Glutamatergic neuron (in vitro differentiated cells): ENCODE measurements at regions not wholly inside any gene's neighbourhood (a gene's known extent, or its start where the extent isn't known, plus 50 kb on each side); places are given as distances from the start of the nearest gene placed in this dataset.

Experiments used
- DNase-seq: peaks from one replicate; pipeline ENCODE4 v3.0.0; 2022
- H3K27ac Mint-ChIP-seq: one replicate; pipeline ENCODE4 v1.8.0; 2020; ENCODE audit warnings: mild to moderate bottlenecking, mixed read lengths, inconsistent platforms; ENCODE audit not compliant: unreplicated experiment
- H3K27me3 Mint-ChIP-seq: one replicate; pipeline ENCODE4 v1.8.0; 2020; ENCODE audit warnings: mild to moderate bottlenecking, moderate library complexity, mixed read lengths, inconsistent platforms; ENCODE audit not compliant: unreplicated experiment
- H3K36me3 Mint-ChIP-seq: one replicate; pipeline ENCODE4 v1.8.0; 2020; ENCODE audit warnings: mild to moderate bottlenecking, mixed read lengths, inconsistent platforms; ENCODE audit not compliant: unreplicated experiment
- H3K4me1 Mint-ChIP-seq: one replicate; pipeline ENCODE4 v1.8.0; 2020; ENCODE audit warnings: mild to moderate bottlenecking, low read depth, mixed read lengths, inconsistent platforms; ENCODE audit not compliant: unreplicated experiment
- H3K4me3 Mint-ChIP-seq: one replicate; pipeline ENCODE4 v1.8.0; 2020; ENCODE audit warnings: mild to moderate bottlenecking, mixed read lengths, inconsistent platforms; ENCODE audit not compliant: unreplicated experiment
- H3K9me3 Mint-ChIP-seq: one replicate; pipeline ENCODE4 v1.8.0; 2020; ENCODE audit warnings: mild to moderate bottlenecking, moderate library complexity, mixed read lengths, inconsistent platforms; ENCODE audit not compliant: unreplicated experiment
- TF ChIP-seq, protein P1 (sequence below): fragments of 200-600 bp; sonication (generic); IDR thresholded peaks from one replicate; pipeline ENCODE4 v1.5.0; 2021; ENCODE audit not compliant: partially characterized antibody, unreplicated experiment

DNA sequence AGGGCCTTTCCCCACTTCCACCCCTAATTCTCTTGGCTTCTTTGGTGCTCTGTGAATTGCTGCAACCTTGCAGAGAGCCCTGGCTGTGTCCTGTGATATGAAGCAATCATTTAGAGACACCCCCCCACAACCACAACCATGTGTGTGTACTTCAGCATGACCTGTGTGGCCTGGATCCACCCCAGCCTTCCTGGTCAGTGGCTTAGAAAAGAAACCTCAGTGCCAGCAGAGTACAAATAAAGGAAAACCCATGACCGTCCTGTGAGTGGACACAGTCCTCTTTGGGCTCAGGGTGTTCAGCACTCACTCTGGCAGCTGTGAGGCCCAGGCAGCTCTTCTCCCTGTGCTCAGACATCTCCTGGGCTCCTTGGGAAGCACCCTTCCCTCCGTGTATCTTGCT, 206.6 kb upstream of the DIO3 start:
- TF ChIP-seq, protein P1, sequence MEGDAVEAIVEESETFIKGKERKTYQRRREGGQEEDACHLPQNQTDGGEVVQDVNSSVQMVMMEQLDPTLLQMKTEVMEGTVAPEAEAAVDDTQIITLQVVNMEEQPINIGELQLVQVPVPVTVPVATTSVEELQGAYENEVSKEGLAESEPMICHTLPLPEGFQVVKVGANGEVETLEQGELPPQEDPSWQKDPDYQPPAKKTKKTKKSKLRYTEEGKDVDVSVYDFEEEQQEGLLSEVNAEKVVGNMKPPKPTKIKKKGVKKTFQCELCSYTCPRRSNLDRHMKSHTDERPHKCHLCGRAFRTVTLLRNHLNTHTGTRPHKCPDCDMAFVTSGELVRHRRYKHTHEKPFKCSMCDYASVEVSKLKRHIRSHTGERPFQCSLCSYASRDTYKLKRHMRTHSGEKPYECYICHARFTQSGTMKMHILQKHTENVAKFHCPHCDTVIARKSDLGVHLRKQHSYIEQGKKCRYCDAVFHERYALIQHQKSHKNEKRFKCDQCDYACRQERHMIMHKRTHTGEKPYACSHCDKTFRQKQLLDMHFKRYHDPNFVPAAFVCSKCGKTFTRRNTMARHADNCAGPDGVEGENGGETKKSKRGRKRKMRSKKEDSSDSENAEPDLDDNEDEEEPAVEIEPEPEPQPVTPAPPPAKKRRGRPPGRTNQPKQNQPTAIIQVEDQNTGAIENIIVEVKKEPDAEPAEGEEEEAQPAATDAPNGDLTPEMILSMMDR = no peak
- peaks cover 6% of the 10 kb centered on the region for H3K27me3 Mint-ChIP-seq
- no peak for DNase-seq
- no peak overlapping the region for H3K27ac Mint-ChIP-seq
- H3K4me1 Mint-ChIP-seq = no peaks in the 10 kb centered on the region
- no peak overlapping the region for H3K4me3 Mint-ChIP-seq
- H3K36me3 Mint-ChIP-seq = peaks cover 14% of the 10 kb centered on the region
- peaks cover 1% of the 10 kb centered on the region for H3K9me3 Mint-ChIP-seq

DNA sequence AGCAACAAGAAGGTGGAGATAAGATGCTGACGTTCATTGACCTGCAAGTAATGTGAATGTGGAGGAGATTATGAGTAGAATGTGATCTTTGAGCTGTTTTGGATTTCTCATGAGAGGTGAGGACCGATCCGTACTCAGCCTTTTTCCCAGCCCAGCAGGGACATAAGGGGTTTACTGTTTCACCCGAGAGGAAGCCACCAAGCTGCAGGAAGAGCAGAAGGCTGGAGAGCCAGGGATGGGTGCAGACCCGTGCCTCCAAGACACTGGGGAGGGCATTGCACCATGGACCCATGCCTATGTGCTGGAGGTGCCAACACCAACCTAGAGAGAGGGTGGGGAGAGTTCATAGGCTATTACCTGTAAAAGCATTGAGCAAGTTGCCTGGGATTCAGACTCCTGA, 206.0 kb upstream of the DIO3 start:
- Mint-ChIP-seq H3K4me3 (no peak overlapping the region), H3K4me1 (no peaks in the 10 kb centered on the region), H3K9me3 (peaks cover 1% of the 10 kb centered on the region), H3K27me3 (peaks cover 6% of the 10 kb centered on the region), H3K27ac (no peak overlapping the region), H3K36me3 (peaks cover 14% of the 10 kb centered on the region)
- TF ChIP-seq, protein P1 = no peak
- DNase-seq = no peak

DNA sequence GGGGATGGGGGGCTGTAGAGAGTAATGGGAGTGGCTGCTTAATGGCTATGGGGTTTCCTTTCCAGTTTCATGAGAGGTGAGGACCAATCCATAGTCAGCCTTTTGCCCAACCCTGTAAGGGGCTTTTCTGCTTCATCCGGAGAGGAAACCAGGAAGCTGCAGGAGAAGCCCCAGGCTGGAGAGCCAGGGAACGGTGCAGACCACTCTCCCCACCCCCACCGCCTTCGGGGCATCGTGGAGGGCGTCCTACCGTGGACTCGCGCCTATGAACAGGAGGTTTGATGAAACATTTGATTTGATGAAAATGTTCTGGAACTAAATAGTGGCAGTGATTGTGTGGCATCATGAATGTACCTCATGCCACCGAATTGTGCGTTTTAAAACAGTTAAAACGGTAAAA, 204.3 kb upstream of the DIO3 start:
- DNase-seq = no peak
- H3K4me3 Mint-ChIP-seq = no peak overlapping the region
- no peaks in the 10 kb centered on the region for H3K4me1 Mint-ChIP-seq
- no peak overlapping the region for H3K27ac Mint-ChIP-seq
- peaks cover 16% of the 10 kb centered on the region for H3K36me3 Mint-ChIP-seq
- peaks cover 4% of the 10 kb centered on the region for H3K27me3 Mint-ChIP-seq
- H3K9me3 Mint-ChIP-seq = peaks cover 1% of the 10 kb centered on the region
- TF ChIP-seq, protein P1 = no peak

DNA sequence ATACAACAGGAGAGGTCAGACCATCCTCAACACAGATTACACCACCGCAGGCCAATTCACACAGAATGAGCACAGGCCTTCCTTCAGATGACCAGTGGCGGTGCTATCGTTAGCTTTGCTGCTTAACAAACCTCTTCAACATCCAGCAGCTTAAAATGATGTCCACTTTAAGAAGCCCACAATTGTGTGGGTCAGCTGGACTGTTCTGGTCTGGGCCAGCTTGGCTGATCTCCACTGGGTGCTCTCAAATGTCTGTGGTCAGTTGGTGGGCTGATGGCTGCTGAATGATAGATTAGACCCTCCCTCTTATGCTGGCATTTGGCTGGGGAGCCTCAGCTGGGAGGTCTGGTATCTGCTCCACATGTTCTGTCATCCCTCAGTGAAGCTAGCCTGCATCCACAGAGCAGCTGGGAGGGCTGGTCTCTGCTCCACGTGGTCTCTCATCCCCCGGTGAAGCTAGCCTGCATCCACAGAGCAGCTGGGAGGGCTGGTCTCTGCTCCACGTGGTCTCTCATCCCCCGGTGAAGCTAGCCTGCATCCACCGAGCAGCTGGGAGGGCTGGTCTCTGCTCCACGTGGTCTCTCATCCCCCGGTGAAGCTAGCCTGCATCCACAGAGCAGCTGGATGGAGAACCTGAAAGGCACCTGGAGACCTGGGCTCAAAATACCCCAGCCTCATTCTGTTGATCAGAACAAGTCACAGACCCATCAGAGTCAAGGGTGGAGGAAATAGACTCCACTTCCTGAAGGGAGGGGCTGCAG, 203.6 kb upstream of the DIO3 start:
- TF ChIP-seq, protein P1 = no peak
- Mint-ChIP-seq H3K36me3 (peaks cover 15% of the 10 kb centered on the region), H3K27ac (no peak overlapping the region), H3K27me3 (peaks cover 3% of the 10 kb centered on the region), H3K9me3 (peaks cover under 1% of the 10 kb centered on the region), H3K4me1 (no peaks in the 10 kb centered on the region), H3K4me3 (no peak overlapping the region)
- no peak for DNase-seq

DNA sequence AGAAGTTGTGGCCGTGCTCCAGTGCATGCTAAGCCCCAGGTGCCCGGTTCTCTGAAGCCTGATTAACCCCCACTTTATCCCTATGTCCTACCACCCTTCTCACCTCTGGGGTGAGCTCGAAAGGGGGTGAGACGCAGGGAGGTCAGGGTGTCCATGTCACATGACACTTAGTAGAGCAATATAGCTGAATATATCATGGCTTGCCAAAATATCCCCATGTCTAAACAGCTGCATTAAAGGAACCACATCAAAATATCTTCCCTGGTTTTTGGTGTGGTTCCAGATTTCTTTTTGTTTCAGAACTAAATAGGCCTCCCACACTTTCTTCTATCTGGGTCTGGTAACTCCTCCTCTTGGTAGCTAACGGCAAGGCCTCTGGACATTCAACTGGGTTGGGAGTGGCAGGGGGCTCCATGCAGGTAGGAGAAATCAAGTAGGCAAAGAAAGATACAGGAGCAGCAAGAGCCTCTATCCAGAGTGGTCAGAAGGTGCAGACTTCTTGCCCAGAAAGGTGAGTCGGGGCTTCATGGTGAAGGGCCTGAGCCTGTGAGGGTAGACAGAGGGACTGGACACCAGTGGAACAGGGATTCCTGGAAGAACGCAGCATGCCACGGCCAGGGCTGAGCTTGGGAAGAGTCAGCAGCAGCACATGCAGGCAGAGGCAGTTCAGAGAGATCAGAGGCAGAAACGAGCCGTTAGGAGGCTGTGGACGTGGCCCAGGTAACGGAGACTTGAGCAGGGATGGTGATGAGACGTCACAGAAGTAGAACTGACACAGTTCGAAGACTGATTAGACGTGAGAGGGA, 202.8 kb upstream of the DIO3 start:
- Mint-ChIP-seq H3K4me3 (no peak overlapping the region), H3K36me3 (peaks cover 15% of the 10 kb centered on the region), H3K27me3 (peaks cover 3% of the 10 kb centered on the region), H3K4me1 (no peaks in the 10 kb centered on the region), H3K27ac (no peak overlapping the region), H3K9me3 (no peaks in the 10 kb centered on the region)
- TF ChIP-seq, protein P1 = no peak
- DNase-seq = no peak
